Upper lobe of left lung (tissue), 4 donors: ENCODE measurements at regions not wholly inside any gene's neighbourhood (a gene's known extent, or its start where the extent isn't known, plus 50 kb on each side); places are given as distances from the start of the nearest gene placed in this dataset.

Experiments
- POLR2A ChIP-seq, 4 donors: fragments of 450-650 bp; IDR thresholded peaks; one replicate each; pipeline ENCODE4 v1.5.1; 2016 to 2017; ENCODE audit warnings: antibody characterized with exemption in 4 of 4, mild to moderate bottlenecking in 2 of 4
- POLR2AphosphoS5 ChIP-seq, 2 donors: sonication (generic); formaldehyde crosslinking; IDR thresholded peaks; one replicate each; pipeline ENCODE4 v1.5.1; 2017; ENCODE audit warnings: antibody characterized with exemption in 2 of 2
- TF ChIP-seq, protein P1 (sequence below), 6 experiments: fragments of 450-650 bp in 4 of 6; fragments of 200-600 bp in 2 of 6; sonication (generic) in 2 of 6; IDR thresholded peaks; one replicate each; pipeline ENCODE4 v1.5.1; 2016 to 2019; ENCODE audit warnings: antibody characterized with exemption in 6 of 6

GRCh38 chr2:59936048-59936447, 617.4 kb downstream of the BCL11A start:
- TF ChIP-seq, protein P1, sequence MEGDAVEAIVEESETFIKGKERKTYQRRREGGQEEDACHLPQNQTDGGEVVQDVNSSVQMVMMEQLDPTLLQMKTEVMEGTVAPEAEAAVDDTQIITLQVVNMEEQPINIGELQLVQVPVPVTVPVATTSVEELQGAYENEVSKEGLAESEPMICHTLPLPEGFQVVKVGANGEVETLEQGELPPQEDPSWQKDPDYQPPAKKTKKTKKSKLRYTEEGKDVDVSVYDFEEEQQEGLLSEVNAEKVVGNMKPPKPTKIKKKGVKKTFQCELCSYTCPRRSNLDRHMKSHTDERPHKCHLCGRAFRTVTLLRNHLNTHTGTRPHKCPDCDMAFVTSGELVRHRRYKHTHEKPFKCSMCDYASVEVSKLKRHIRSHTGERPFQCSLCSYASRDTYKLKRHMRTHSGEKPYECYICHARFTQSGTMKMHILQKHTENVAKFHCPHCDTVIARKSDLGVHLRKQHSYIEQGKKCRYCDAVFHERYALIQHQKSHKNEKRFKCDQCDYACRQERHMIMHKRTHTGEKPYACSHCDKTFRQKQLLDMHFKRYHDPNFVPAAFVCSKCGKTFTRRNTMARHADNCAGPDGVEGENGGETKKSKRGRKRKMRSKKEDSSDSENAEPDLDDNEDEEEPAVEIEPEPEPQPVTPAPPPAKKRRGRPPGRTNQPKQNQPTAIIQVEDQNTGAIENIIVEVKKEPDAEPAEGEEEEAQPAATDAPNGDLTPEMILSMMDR (IDR thresholded peaks at IDR 0.05), result no peak
- TF ChIP-seq POLR2AphosphoS5 (IDR thresholded peaks at IDR 0.05) (no peak), POLR2A (IDR thresholded peaks at IDR 0.05) (no peak)
